ENCODE measurements at regions not wholly inside any gene's neighbourhood (a gene's known extent, or its start where the extent isn't known, plus 50 kb on each side); places are given as distances from the start of the nearest gene placed in this dataset.

GRCh38 chr12:89251342-89252271, 100.7 kb downstream of the DUSP6 start:
- Histone ChIP-seq H3K4me3 (ENCODE audit: low read length) (no peak overlapping the region), H3K79me2 (replicated peaks; ENCODE audit: insufficient read depth, low read length) (no peaks in the 10 kb centered on the region), H3K36me3 (ENCODE audit: insufficient read depth, low read length) (no peaks in the 10 kb centered on the region), H3F3A (ENCODE audit: insufficient read depth, low read length, poor library complexity, severe bottlenecking) (no peaks in the 10 kb centered on the region), H3K9me3 (ENCODE audit: low read length) (no peaks in the 10 kb centered on the region), H3K4me2 (ENCODE audit: low read length) (no peak overlapping the region), H3K9ac (ENCODE audit: low read length) (no peak overlapping the region), H3K27me3 (ENCODE audit: insufficient read depth, low read depth, low read length) (no peaks in the 10 kb centered on the region), H3K9me2 (ENCODE audit: insufficient read depth, low read length) (no peaks in the 10 kb centered on the region), H4K20me1 (ENCODE audit: insufficient read depth) (no peaks in the 10 kb centered on the region), H3K27ac (ENCODE audit: low read length) (no peak overlapping the region), H2AFZ (ENCODE audit: low read depth, low read length) (no peak overlapping the region)
- TF ChIP-seq, protein P1, sequence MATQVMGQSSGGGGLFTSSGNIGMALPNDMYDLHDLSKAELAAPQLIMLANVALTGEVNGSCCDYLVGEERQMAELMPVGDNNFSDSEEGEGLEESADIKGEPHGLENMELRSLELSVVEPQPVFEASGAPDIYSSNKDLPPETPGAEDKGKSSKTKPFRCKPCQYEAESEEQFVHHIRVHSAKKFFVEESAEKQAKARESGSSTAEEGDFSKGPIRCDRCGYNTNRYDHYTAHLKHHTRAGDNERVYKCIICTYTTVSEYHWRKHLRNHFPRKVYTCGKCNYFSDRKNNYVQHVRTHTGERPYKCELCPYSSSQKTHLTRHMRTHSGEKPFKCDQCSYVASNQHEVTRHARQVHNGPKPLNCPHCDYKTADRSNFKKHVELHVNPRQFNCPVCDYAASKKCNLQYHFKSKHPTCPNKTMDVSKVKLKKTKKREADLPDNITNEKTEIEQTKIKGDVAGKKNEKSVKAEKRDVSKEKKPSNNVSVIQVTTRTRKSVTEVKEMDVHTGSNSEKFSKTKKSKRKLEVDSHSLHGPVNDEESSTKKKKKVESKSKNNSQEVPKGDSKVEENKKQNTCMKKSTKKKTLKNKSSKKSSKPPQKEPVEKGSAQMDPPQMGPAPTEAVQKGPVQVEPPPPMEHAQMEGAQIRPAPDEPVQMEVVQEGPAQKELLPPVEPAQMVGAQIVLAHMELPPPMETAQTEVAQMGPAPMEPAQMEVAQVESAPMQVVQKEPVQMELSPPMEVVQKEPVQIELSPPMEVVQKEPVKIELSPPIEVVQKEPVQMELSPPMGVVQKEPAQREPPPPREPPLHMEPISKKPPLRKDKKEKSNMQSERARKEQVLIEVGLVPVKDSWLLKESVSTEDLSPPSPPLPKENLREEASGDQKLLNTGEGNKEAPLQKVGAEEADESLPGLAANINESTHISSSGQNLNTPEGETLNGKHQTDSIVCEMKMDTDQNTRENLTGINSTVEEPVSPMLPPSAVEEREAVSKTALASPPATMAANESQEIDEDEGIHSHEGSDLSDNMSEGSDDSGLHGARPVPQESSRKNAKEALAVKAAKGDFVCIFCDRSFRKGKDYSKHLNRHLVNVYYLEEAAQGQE (IDR thresholded peaks at IDR 0.05; ENCODE audit: borderline replicate concordance): no peak
- TF ChIP-seq, protein P2, sequence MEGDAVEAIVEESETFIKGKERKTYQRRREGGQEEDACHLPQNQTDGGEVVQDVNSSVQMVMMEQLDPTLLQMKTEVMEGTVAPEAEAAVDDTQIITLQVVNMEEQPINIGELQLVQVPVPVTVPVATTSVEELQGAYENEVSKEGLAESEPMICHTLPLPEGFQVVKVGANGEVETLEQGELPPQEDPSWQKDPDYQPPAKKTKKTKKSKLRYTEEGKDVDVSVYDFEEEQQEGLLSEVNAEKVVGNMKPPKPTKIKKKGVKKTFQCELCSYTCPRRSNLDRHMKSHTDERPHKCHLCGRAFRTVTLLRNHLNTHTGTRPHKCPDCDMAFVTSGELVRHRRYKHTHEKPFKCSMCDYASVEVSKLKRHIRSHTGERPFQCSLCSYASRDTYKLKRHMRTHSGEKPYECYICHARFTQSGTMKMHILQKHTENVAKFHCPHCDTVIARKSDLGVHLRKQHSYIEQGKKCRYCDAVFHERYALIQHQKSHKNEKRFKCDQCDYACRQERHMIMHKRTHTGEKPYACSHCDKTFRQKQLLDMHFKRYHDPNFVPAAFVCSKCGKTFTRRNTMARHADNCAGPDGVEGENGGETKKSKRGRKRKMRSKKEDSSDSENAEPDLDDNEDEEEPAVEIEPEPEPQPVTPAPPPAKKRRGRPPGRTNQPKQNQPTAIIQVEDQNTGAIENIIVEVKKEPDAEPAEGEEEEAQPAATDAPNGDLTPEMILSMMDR (IDR thresholded peaks at IDR 0.05; ENCODE audit: poor library complexity, severe bottlenecking): no peak
- TF ChIP-seq POLR2AphosphoS5 (IDR thresholded peaks at IDR 0.05) (no peak), MXI1 (conservative IDR thresholded peaks at IDR 0.05; ENCODE audit: poor library complexity, severe bottlenecking) (no peak), EP300 (conservative IDR thresholded peaks at IDR 0.05; ENCODE audit: poor library complexity, severe bottlenecking) (no peak), TAF1 (IDR thresholded peaks at IDR 0.05; ENCODE audit: low read depth) (no peak), SMC3 (conservative IDR thresholded peaks at IDR 0.05; ENCODE audit: poor library complexity) (no peak), RAD21 (conservative IDR thresholded peaks at IDR 0.05) (no peak), EZH2 (IDR thresholded peaks at IDR 0.05; ENCODE audit: borderline replicate concordance, insufficient read depth, low read length, poor library complexity, severe bottlenecking) (no peak)

DNA sequence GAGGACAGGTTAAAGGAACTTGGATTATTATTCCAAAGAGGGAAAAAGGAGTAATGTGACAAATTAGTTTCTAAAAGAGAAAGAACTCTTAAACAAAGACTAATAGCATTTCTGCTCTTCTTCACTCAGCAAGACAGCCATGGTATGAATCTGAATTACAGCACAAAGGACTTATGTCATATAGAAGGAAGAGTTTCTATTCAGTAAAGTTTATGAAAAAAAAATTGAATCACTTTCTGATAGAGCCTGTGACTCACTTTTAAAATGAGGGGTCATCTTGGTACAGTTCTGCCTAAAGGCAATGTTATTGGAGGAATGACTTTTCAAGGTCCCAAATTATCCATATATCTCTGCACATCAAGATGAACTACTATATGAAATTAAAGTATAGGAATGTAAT, 101.7 kb downstream of the DUSP6 start:
- Histone ChIP-seq H3K27me3 (ENCODE audit: insufficient read depth, low read depth, low read length) (no peaks in the 10 kb centered on the region), H4K20me1 (ENCODE audit: insufficient read depth) (no peaks in the 10 kb centered on the region), H2AFZ (ENCODE audit: low read depth, low read length) (no peak overlapping the region), H3K9ac (ENCODE audit: low read length) (no peak overlapping the region), H3K79me2 (replicated peaks; ENCODE audit: insufficient read depth, low read length) (no peaks in the 10 kb centered on the region), H3K4me2 (ENCODE audit: low read length) (no peak overlapping the region), H3K9me3 (ENCODE audit: low read length) (no peaks in the 10 kb centered on the region), H3K27ac (ENCODE audit: low read length) (no peak overlapping the region), H3F3A (ENCODE audit: insufficient read depth, low read length, poor library complexity, severe bottlenecking) (no peaks in the 10 kb centered on the region), H3K4me3 (ENCODE audit: low read length) (no peak overlapping the region), H3K9me2 (ENCODE audit: insufficient read depth, low read length) (no peaks in the 10 kb centered on the region), H3K36me3 (ENCODE audit: insufficient read depth, low read length) (no peaks in the 10 kb centered on the region)
- TF ChIP-seq POLR2AphosphoS5 (IDR thresholded peaks at IDR 0.05) (no peak), RAD21 (conservative IDR thresholded peaks at IDR 0.05) (no peak), TAF1 (IDR thresholded peaks at IDR 0.05; ENCODE audit: low read depth) (no peak), SMC3 (conservative IDR thresholded peaks at IDR 0.05; ENCODE audit: poor library complexity) (no peak), MXI1 (conservative IDR thresholded peaks at IDR 0.05; ENCODE audit: poor library complexity, severe bottlenecking) (no peak), EZH2 (IDR thresholded peaks at IDR 0.05; ENCODE audit: borderline replicate concordance, insufficient read depth, low read length, poor library complexity, severe bottlenecking) (no peak), EP300 (conservative IDR thresholded peaks at IDR 0.05; ENCODE audit: poor library complexity, severe bottlenecking) (no peak)
- TF ChIP-seq, protein P1 (IDR thresholded peaks at IDR 0.05; ENCODE audit: borderline replicate concordance): no peak
- TF ChIP-seq, protein P2 (IDR thresholded peaks at IDR 0.05; ENCODE audit: poor library complexity, severe bottlenecking): no peak
